IPS-18a (cell line): ENCODE measurements at regions not wholly inside any gene's neighbourhood (a gene's known extent, or its start where the extent isn't known, plus 50 kb on each side); places are given as distances from the start of the nearest gene placed in this dataset.
"Not testable (repeated sequence)": the region's sequence is repeated elsewhere in the genome, so short reads cannot be mapped to it uniquely, and the experiment has no call there.

Source experiments
- H3K27ac ChIP-seq: one replicate; pipeline ENCODE4 v1.5.1; 2013; ENCODE audit warnings: low read length
- H3K27me3 ChIP-seq: one replicate; pipeline ENCODE4 v1.6.1; 2013; ENCODE audit warnings: mild to moderate bottlenecking, low read length; ENCODE audit not compliant: control insufficient read depth, insufficient read depth
- H3K36me3 ChIP-seq: one replicate; pipeline ENCODE4 v1.6.1; 2013; ENCODE audit warnings: low read depth, low read length; ENCODE audit not compliant: control insufficient read depth
- H3K4me1 ChIP-seq: one replicate; pipeline ENCODE4 v1.6.1; 2013; ENCODE audit warnings: low read depth, low read length; ENCODE audit not compliant: control insufficient read depth
- H3K4me3 ChIP-seq: one replicate; pipeline ENCODE4 v1.5.1; 2013; ENCODE audit warnings: low read length
- H3K9ac ChIP-seq: one replicate; pipeline ENCODE4 v1.6.1; 2013; ENCODE audit warnings: mild to moderate bottlenecking, low read length, moderate library complexity
- H3K9me3 ChIP-seq: one replicate; pipeline ENCODE4 v1.6.1; 2013; ENCODE audit warnings: low read depth, low read length; ENCODE audit not compliant: control insufficient read depth

DNA sequence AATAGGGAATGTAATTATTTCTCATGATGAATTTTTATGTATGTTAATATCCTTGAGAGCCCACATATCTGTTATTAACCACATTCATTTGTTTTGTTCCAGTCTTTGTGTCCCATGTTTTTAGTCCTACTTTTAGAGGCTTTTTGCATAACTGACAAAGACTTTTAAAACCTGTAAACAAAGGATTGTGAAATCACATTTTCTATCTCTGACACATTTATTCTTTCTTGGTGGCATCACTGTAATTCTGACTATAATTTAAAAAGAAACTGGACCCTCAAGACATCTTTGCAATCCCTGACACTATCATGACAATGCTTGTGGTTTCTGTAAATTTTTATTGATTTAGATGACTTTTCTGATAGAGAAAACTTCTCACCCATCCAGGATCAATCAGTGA lies 313.1 kb downstream of the SIPA1L2 start:
- H3K4me1 ChIP-seq = peaks cover 2% of the 10 kb centered on the region
- H3K27ac ChIP-seq = no peak overlapping the region
- H3K4me3 ChIP-seq = no peak overlapping the region
- no peaks in the 10 kb centered on the region for H3K36me3 ChIP-seq
- no peaks in the 10 kb centered on the region for H3K27me3 ChIP-seq
- no peaks in the 10 kb centered on the region for H3K9me3 ChIP-seq
- H3K9ac ChIP-seq = no peak overlapping the region

DNA sequence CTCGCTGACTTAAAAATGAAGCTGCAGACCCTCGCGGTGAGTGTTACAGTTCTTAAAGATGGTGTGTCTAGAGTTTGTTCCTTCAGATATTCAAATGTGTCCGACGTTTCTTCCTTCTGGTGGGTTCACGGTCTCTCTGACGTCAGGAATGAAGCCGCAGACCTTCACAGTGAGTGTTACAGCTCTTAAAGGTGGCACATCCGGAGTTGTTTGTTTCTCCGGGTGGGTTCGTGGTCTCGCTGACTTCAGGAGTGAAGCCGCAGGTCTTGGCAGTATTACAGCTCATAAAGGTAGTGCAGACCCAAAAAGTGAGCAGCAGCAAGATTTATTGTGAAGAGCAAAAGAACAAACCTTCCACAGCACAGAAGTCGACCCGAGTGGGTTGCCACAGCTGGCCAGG lies 316.1 kb downstream of the SIPA1L2 start:
- not testable (repeated sequence) for H3K27me3 ChIP-seq, H3K4me1 ChIP-seq

DNA sequence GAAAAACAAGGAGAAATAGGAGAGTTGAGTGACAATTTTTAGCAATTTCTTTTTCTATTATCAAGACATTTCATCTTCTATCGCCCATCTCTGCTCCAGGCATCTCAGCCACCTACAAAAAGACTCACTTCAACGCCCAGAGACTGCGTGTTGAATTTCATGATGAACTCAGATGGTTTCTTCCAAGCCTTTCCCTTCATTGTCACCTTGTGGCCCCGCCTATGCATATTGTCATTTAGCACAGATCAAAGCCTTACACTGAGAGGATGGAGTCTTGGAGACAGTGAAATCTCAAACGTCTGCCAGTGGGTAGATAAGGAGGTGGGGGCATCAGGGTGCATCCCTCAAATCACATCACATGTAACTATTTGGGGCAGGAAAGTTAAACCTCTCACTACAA lies 319.4 kb downstream of the SIPA1L2 start:
- Histone ChIP-seq H3K9ac (no peak overlapping the region), H3K4me3 (no peak overlapping the region), H3K27ac (no peak overlapping the region), H3K36me3 (no peaks in the 10 kb centered on the region), H3K9me3 (no peaks in the 10 kb centered on the region), H3K4me1 (peaks cover 16% of the 10 kb centered on the region), H3K27me3 (no peaks in the 10 kb centered on the region)

More for the DNA sequence above, 316.1 kb downstream of the SIPA1L2 start:
- H3K9me3 ChIP-seq, H3K4me3 ChIP-seq, H3K36me3 ChIP-seq, H3K27ac ChIP-seq, H3K9ac ChIP-seq: not testable (repeated sequence)

DNA sequence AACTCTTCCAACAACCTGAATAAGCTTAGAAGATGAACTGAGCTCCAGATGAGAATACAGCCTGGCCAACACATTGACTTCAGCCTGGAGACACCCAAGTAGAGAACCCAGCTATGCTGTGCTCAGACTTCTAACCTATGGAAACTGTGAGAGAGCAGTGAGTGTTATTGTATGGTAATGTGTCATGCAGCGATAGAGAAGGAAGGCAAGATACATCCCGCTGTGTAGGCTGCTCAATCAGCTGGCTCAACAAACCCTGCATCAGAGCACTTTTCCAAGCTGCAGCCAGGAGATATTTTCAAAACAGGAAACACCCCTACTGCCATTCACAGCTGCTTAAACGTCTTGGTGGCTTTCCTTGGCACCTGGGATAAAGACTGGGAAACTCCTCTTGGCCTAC lies 321.3 kb downstream of the SIPA1L2 start:
- Histone ChIP-seq H3K9me3 (no peaks in the 10 kb centered on the region), H3K27ac (no peak overlapping the region), H3K36me3 (no peaks in the 10 kb centered on the region), H3K4me3 (no peak overlapping the region), H3K27me3 (no peaks in the 10 kb centered on the region), H3K4me1 (peaks cover 16% of the 10 kb centered on the region), H3K9ac (no peak overlapping the region)

DNA sequence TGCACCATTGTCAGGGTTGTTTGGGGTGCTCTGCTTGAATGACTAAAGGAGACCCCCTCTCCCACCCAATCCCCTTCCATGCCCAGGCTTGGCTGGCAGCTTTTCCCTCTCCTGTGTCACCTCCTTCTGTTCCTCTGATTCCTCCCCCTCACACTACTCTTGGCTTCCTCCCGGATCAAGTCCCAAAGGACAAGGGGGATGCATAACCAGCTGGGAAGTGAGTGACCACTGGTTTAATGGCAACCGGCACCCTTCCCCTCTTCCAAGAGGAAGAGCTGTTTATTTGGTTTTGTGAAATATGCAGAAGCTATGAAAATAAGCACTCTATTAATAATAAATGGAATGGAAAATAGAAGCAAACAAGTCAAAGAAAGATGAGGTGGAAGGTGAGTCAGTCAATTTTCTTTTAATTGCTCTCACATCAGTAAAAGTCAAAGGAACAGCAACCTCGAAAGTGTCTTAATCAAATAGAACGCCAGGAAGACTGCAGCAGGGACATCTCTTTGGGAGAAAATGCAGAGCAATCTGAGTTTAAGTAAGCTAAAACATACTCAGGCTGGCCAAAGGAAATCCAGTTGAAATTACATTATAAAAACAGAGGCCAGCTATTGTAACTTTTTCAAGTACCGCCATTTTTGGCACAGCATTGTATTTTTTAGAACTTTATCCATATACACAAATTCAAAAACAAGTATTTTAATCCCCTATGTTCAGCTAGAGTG lies 322.5 kb downstream of the SIPA1L2 start:
- Histone ChIP-seq H3K9ac (no peak overlapping the region), H3K36me3 (no peaks in the 10 kb centered on the region), H3K9me3 (no peaks in the 10 kb centered on the region), H3K4me1 (peaks cover 16% of the 10 kb centered on the region), H3K4me3 (no peak overlapping the region), H3K27ac (no peak overlapping the region), H3K27me3 (no peaks in the 10 kb centered on the region)

DNA sequence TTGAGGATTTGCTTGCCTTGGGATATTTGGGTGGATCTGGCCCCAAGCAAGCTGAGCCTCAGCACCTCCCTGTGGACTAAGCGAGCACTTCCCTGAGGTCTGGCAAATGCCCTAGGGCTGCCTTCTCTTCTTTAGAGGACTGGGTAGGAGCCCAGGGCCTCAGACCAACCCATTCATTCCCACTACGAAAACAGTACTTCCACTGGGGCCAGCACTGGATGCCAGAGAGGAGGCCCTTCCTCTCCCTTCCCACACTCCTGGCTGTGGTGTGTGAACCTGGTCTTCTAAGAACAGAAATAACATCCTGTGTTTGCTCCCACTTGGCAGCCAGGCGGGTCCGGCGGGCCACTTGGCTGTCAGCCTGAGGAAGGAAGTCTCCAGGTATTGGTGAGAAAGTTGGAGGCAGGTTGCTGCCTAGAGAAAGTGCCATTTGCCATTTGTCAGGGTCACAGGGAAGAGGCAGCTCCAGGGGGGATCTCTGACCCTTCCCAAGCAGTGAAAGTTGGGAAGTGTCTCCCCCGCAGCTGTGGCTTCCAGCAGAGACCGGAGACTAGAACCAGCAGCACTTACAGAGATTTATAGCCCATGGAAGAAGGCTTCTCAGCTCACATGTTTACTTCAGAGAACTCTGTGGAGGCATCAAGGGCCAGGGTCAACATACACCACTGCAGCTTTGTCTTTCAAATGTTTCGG lies 323.5 kb downstream of the SIPA1L2 start:
- Histone ChIP-seq H3K27me3 (no peaks in the 10 kb centered on the region), H3K27ac (no peak overlapping the region), H3K9me3 (no peaks in the 10 kb centered on the region), H3K36me3 (no peaks in the 10 kb centered on the region), H3K4me3 (no peak overlapping the region), H3K4me1 (peaks cover 16% of the 10 kb centered on the region), H3K9ac (no peak overlapping the region)

DNA sequence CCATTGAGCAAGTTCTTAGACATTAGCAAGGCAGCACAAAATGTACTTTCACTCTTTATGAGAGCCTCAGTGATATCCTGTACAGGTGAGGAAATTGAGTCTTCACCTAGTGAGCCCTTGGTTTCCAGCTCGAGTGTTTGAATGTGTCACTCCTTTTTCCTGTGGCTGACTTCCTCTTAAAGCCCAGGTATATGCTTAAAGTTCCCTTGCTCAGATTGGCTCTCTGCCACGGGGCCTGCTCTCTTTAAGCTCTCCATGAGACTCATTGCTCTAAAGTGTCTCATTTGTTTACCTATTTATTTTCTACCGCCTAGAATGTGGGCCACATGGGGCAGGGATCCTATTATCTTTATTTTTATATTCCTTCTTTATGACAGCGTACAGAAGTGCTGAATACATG lies 324.9 kb downstream of the SIPA1L2 start:
- no peaks in the 10 kb centered on the region for H3K9me3 ChIP-seq
- H3K4me1 ChIP-seq = peaks cover 16% of the 10 kb centered on the region
- no peaks in the 10 kb centered on the region for H3K27me3 ChIP-seq
- H3K9ac ChIP-seq = no peak overlapping the region
- no peak overlapping the region for H3K4me3 ChIP-seq
- H3K27ac ChIP-seq = no peak overlapping the region
- H3K36me3 ChIP-seq = no peaks in the 10 kb centered on the region

DNA sequence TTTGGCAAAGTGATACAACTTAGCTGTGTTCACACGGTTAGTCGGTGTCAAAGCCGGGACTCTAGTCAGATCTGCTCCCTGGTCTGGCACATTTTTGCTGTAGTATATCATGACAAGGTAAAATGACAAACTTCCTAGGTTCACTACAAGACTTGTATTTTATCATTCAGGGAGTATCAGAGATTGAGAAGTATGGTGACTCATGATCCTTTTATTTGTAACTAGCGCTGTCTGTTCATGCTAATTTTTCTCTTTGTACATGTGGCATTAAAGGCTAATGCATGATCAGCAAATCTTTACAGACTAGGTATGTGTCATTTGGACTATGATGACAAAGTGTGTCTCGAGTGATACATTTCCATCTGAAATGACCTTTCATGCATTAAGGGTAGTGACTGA lies 326.7 kb downstream of the SIPA1L2 start:
- Histone ChIP-seq H3K9me3 (no peaks in the 10 kb centered on the region), H3K27me3 (no peaks in the 10 kb centered on the region), H3K36me3 (no peaks in the 10 kb centered on the region), H3K9ac (no peak overlapping the region), H3K4me1 (peaks cover 16% of the 10 kb centered on the region), H3K27ac (no peak overlapping the region), H3K4me3 (no peak overlapping the region)

DNA sequence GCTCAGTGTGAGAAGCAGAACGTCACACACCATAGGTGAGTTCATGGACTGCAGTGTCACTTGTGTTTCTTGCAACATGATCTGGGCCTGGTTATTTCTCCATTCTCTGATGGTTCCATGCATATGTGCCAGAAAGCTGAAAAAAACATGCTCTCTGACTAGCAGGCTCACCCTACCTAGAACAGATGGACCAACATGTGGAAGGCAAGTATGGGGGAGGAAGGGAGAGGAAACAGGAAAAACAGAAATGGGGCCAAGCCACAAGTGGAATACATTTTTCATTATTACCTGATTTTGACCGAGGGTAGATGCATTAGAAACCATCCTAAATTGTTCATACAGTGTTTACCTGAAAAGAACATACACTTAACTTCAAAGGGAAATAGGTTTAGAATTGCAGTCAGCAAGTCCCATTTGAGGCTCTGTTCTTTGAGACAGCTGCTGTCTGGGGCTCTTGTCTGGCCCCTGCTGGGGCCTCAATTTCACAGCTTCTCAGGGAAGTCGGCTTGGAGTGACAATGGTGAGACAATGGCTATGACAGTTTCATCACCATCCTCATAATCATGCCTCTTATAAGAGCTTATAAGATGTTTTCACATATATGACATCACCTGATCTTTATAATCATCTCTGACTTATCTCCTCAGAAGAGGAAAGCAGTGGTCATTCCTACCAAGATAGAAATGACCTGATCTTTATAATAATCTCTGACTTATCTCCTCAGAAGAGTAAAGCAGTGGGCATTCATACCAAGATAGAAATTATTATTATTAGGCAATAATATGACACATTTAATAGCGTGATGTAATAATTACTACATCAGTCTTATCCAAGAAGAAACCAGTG lies 327.3 kb downstream of the SIPA1L2 start:
- no peaks in the 10 kb centered on the region for H3K9me3 ChIP-seq
- no peaks in the 10 kb centered on the region for H3K36me3 ChIP-seq
- no peak overlapping the region for H3K9ac ChIP-seq
- H3K27me3 ChIP-seq = no peaks in the 10 kb centered on the region
- H3K4me3 ChIP-seq = no peak overlapping the region
- H3K4me1 ChIP-seq = peaks cover 16% of the 10 kb centered on the region
- no peak overlapping the region for H3K27ac ChIP-seq

DNA sequence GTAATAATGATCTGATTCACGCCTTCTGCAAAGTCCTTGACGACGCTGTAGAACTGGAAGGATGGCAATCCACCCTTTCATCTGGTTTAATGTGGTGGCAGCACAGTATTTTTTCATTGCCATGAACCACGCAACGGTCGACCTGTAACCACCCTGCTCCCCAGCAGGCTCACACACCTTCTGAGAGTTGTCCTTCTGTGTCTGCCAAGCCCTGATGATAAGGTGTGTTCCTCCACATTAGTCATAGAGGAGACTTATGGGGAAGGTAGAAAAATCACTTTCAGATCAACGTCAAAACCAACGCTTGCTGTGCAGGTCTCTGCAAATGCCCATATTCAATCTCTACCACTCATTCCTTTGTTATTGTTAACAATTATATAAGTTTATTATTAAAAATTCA lies 328.7 kb downstream of the SIPA1L2 start:
- Histone ChIP-seq H3K4me1 (peaks cover 4% of the 10 kb centered on the region), H3K9me3 (no peaks in the 10 kb centered on the region), H3K27ac (no peak overlapping the region), H3K9ac (no peak overlapping the region), H3K4me3 (no peak overlapping the region), H3K27me3 (no peaks in the 10 kb centered on the region), H3K36me3 (no peaks in the 10 kb centered on the region)

DNA sequence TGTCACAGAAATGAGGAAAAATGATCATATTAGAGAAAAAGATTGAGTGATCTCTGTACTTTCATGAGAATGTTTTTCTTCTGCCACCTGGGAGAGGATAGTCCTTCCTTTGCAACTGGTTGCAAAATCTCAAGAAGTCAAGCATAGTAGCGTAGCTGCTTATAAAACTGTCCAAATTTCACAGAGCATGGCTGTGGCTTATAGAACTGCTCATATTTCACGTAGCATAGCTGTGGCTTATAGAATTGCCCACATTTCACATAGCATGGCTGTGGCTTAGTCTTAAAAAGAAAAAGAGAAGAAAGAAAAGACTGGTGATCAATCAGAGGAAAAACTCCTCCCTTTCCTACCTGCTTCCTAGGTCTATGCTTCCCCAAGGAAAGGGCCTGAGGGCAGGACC lies 329.5 kb downstream of the SIPA1L2 start:
- Histone ChIP-seq H3K36me3 (no peaks in the 10 kb centered on the region), H3K9me3 (no peaks in the 10 kb centered on the region), H3K9ac (no peak overlapping the region), H3K4me3 (no peak overlapping the region), H3K27me3 (no peaks in the 10 kb centered on the region), H3K27ac (no peak overlapping the region), H3K4me1 (no peaks in the 10 kb centered on the region)
